H1 (cell line): ENCODE measurements at regions not wholly inside any gene's neighbourhood (a gene's known extent, or its start where the extent isn't known, plus 50 kb on each side); places are given as distances from the start of the nearest gene placed in this dataset.

Source experiments
- CTCF ChIA-PET: fragments of 300-600 bp; sonication (Branson Sonifier 250); formaldehyde crosslinking; loops from one replicate; lab custom pipeline; 2021; ENCODE audit not compliant: partially characterized antibody; lab: Charles Lee
- POLR2A ChIA-PET: fragments of 300-600 bp; sonication (Branson Sonifier 250); formaldehyde crosslinking; loops from one replicate; lab custom pipeline; 2021; ENCODE audit warnings: inconsistent platforms; ENCODE audit not compliant: partially characterized antibody; lab: Charles Lee
- DNase-seq, 2 experiments: peaks; one replicate each; pipeline versions ENCODE4 v3.0.0 to v3.0.0-alpha.2; 2010 to 2022; ENCODE audit warnings: low spot score in 2 of 2, low read depth in 1 of 2, mixed read lengths in 1 of 2
- FAIRE-seq: peaks from 2 replicates; lab custom pipeline; 2011; peaks lifted over from hg19 to GRCh38; lab: Jason Lieb, UNC
- H2AFZ ChIP-seq: 2 replicates; pipeline ENCODE4 v1.8.1; 2012; ENCODE audit warnings: low read length, inconsistent platforms
- H2AK5ac ChIP-seq: 2 replicates; pipeline ENCODE4 v1.6.1; 2013; ENCODE audit warnings: low read depth, low read length
- H2BK120ac ChIP-seq: replicated peaks from 2 replicates; pipeline ENCODE3; 2013; ENCODE audit warnings: low read depth, low read length, inconsistent platforms
- H2BK12ac ChIP-seq: 2 replicates; pipeline ENCODE4 v1.6.1; 2013; ENCODE audit warnings: low read depth, low read length
- H2BK15ac ChIP-seq: 2 replicates; pipeline ENCODE4 v1.6.1; 2013; ENCODE audit warnings: low read length
- H2BK20ac ChIP-seq: 2 replicates; pipeline ENCODE4 v1.6.1; 2013; ENCODE audit warnings: low read length
- H2BK5ac ChIP-seq: 2 replicates; pipeline ENCODE4 v1.6.1; 2013; ENCODE audit warnings: low read depth, low read length
- H3K14ac ChIP-seq: 2 replicates; pipeline ENCODE4 v1.6.1; 2013; ENCODE audit warnings: inconsistent platforms; ENCODE audit not compliant: insufficient read length
- H3K18ac ChIP-seq: 2 replicates; pipeline ENCODE4 v1.6.1; 2013; ENCODE audit warnings: low read length; ENCODE audit errors: extremely low read depth
- H3K23ac ChIP-seq: 2 replicates; pipeline ENCODE4 v1.6.1; 2013; ENCODE audit warnings: inconsistent platforms; ENCODE audit not compliant: insufficient read length
- H3K23me2 ChIP-seq: 2 replicates; pipeline ENCODE4 v1.6.1; 2013; ENCODE audit warnings: low read depth, low read length
- H3K27ac ChIP-seq: 2 replicates; pipeline ENCODE4 v1.6.1; 2011; ENCODE audit warnings: low read depth, low read length, inconsistent platforms
- H3K27me3 ChIP-seq, 4 experiments: replicated peaks in 1 of 4; 1 replicate in 1 of 4; 2 replicates in 3 of 4; pipeline versions ENCODE4 v1.6.1 to v1.8.1; 2011 to 2013; ENCODE audit warnings: low read length in 3 of 4, mild to moderate bottlenecking in 3 of 4, inconsistent platforms in 2 of 4, mixed read lengths in 2 of 4, moderate library complexity in 1 of 4; ENCODE audit not compliant: control insufficient read depth in 3 of 4, insufficient read depth in 3 of 4; ENCODE audit errors: extremely low read depth in 1 of 4
- H3K36me3 ChIP-seq, 4 experiments: 2 replicates each; pipeline versions ENCODE4 v1.6.1 to v1.8.1; 2011 to 2013; ENCODE audit warnings: mild to moderate bottlenecking in 4 of 4, low read length in 3 of 4, moderate library complexity in 2 of 4, control low read depth in 1 of 4, inconsistent platforms in 1 of 4; ENCODE audit not compliant: insufficient read depth in 4 of 4, control insufficient read depth in 2 of 4
- H3K4ac ChIP-seq: replicated peaks from 2 replicates; pipeline ENCODE3; 2013; ENCODE audit warnings: low read length, low read depth, mixed read lengths, inconsistent platforms; ENCODE audit not compliant: insufficient read length
- H3K4me1 ChIP-seq, 4 experiments: replicated peaks in 1 of 4; 1 replicate in 1 of 4; 2 replicates in 3 of 4; pipeline versions ENCODE4 v1.6.1 to v1.8.1; 2011 to 2013; ENCODE audit warnings: low read length in 3 of 4, inconsistent platforms in 2 of 4, mixed read lengths in 1 of 4; ENCODE audit not compliant: insufficient read depth in 4 of 4, control insufficient read depth in 3 of 4
- H3K4me2 ChIP-seq, 2 experiments: 2 replicates each; pipeline versions ENCODE4 v1.6.1 to v1.8.1; 2011 to 2013; ENCODE audit warnings: low read depth in 2 of 2, low read length in 2 of 2, control low read depth in 1 of 2, inconsistent platforms in 1 of 2, mild to moderate bottlenecking in 1 of 2; ENCODE audit not compliant: insufficient read depth in 1 of 2
- H3K4me3 ChIP-seq, 4 experiments: fragments of 200-600, 300-600 bp in 1 of 4; sonication (generic), shearing (Covaris generic), sonication (Bioruptor Twin) in 1 of 4; 2 replicates each; pipeline versions ENCODE4 v1.5.1 to v1.8.1; 2011 to 2016; ENCODE audit warnings: low read length in 4 of 4, low read depth in 3 of 4, control low read depth in 2 of 4, inconsistent platforms in 2 of 4, mild to moderate bottlenecking in 2 of 4, mixed read lengths in 1 of 4, moderate library complexity in 1 of 4; ENCODE audit not compliant: insufficient read depth in 2 of 4; ENCODE audit errors: extremely low read depth in 1 of 4
- H3K56ac ChIP-seq: replicated peaks from 2 replicates; pipeline ENCODE3; 2013; ENCODE audit warnings: low read depth, mild to moderate bottlenecking, mixed read lengths, low read length, inconsistent platforms; ENCODE audit not compliant: insufficient read length
- H3K79me1 ChIP-seq: 2 replicates; pipeline ENCODE4 v1.6.1; 2013; ENCODE audit warnings: low read depth, low read length, control low read depth
- H3K79me2 ChIP-seq, 2 experiments: 2 replicates each; pipeline versions ENCODE4 v1.6.1 to v1.8.1; 2012 to 2013; ENCODE audit warnings: low read length in 2 of 2, mild to moderate bottlenecking in 2 of 2, inconsistent platforms in 1 of 2; ENCODE audit not compliant: insufficient read depth in 2 of 2, control insufficient read depth in 1 of 2
- H3K9ac ChIP-seq, 4 experiments: replicated peaks in 1 of 4; 1 replicate in 1 of 4; 2 replicates in 3 of 4; pipeline versions ENCODE4 v1.6.1 to v1.8.1; 2011 to 2013; ENCODE audit warnings: low read depth in 3 of 4, low read length in 3 of 4, control low read depth in 2 of 4, mild to moderate bottlenecking in 2 of 4, moderate library complexity in 2 of 4, inconsistent platforms in 1 of 4; ENCODE audit errors: extremely low read depth in 1 of 4
- H3K9me3 ChIP-seq, 2 experiments: 2 replicates each; pipeline versions ENCODE4 v1.6.1 to v1.8.1; 2012 to 2013; ENCODE audit warnings: mild to moderate bottlenecking in 2 of 2, moderate library complexity in 2 of 2, control low read depth in 1 of 2, inconsistent platforms in 1 of 2, low read depth in 1 of 2, low read length in 1 of 2, mixed read lengths in 1 of 2; ENCODE audit not compliant: insufficient read depth in 2 of 2
- H4K20me1 ChIP-seq, 2 experiments: replicated peaks in 1 of 2; 2 replicates each; pipeline versions ENCODE3 to v1.8.1; 2011 to 2013; ENCODE audit warnings: inconsistent platforms in 2 of 2, low read length in 2 of 2, mild to moderate bottlenecking in 1 of 2; ENCODE audit not compliant: insufficient read depth in 2 of 2, control insufficient read depth in 1 of 2
- H4K5ac ChIP-seq: 2 replicates; pipeline ENCODE4 v1.6.1; 2013; ENCODE audit warnings: low read length, low read depth, mixed read lengths, inconsistent platforms; ENCODE audit not compliant: insufficient read length
- H4K8ac ChIP-seq: 2 replicates; pipeline ENCODE4 v1.8.0; 2013; ENCODE audit warnings: mild to moderate bottlenecking, moderate library complexity, low read length, inconsistent platforms; ENCODE audit not compliant: insufficient read depth; ENCODE audit errors: extremely low read depth
- H4K91ac ChIP-seq: replicated peaks from 2 replicates; pipeline ENCODE3; 2013; ENCODE audit warnings: low read length, mixed read lengths, inconsistent platforms; ENCODE audit not compliant: insufficient read length
- GTF2F1 ChIP-seq: IDR thresholded peaks from 2 replicates; pipeline ENCODE4 v1.6.1; 2012; ENCODE audit warnings: low read depth, low read length, improper control_type of control experiment, borderline replicate concordance
- HDAC2 ChIP-seq, 2 experiments: fragments of 300-600 bp in 1 of 2; sonication (generic) in 1 of 2; IDR thresholded peaks; 2 replicates each; pipeline ENCODE4 v1.6.1; 2011 to 2012; ENCODE audit warnings: low read depth in 2 of 2, low read length in 2 of 2, mild to moderate bottlenecking in 2 of 2, moderate library complexity in 2 of 2, borderline replicate concordance in 1 of 2, inconsistent platforms in 1 of 2
- USF2 ChIP-seq: IDR thresholded peaks from 2 replicates; pipeline ENCODE4 v1.6.1; 2011; ENCODE audit warnings: low read length, improper control_type of control experiment
- WGBS, 2 experiments: shearing (Covaris generic) in 1 of 2; methylation state at CpG; one replicate each; pipeline versions ENCODE4 v1.1.6 to v1.1.7; 2013 to 2015; ENCODE audit warnings: low lambda C conversion rate in 2 of 2, mixed read lengths in 2 of 2, inconsistent platforms in 1 of 2, low coverage in 1 of 2, missing lambda C conversion rate in 1 of 2; ENCODE audit not compliant: insufficient replicate concordance in 2 of 2, insufficient coverage in 1 of 2, insufficient read length in 1 of 2; ENCODE audit errors: extremely low coverage in 1 of 2, missing lambda C conversion rate in 1 of 2; 5-methylcytosine and 5-hydroxymethylcytosine counted together

- ChIA-PET CTCF (interaction anchor here (1.1 kb wide), 1 partner anchor 273 kb away, joined by 3 read pairs; no protein-coding TSS in a partner anchor), POLR2A (no interaction called here)
- Histone ChIP-seq H2BK15ac (no peak overlapping the region), H3K4me1 (peaks cover 0 to 2% (median 0%) of the 10 kb centered on the region in 4 experiments; a peak in 2 of 7 replicates), H3K79me1 (no peaks in the 10 kb centered on the region), H2BK120ac (no peak overlapping the region), H3K56ac (no peak overlapping the region), H4K20me1 (no peaks in the 10 kb centered on the region), H3K14ac (no peak overlapping the region), H3K23ac (no peak overlapping the region), H2BK12ac (no peak overlapping the region), H2AFZ (no peak overlapping the region), H4K91ac (no peak overlapping the region), H3K27me3 (no peaks in the 10 kb centered on the region), H3K4ac (no peak overlapping the region), H3K36me3 (no peaks in the 10 kb centered on the region), H3K23me2 (no peaks in the 10 kb centered on the region), H3K18ac (no peak overlapping the region), H4K8ac (no peak overlapping the region), H3K79me2 (no peaks in the 10 kb centered on the region), H2BK5ac (no peak overlapping the region), H2AK5ac (no peak overlapping the region), H3K27ac (no peak overlapping the region), H3K4me2 (no peak overlapping the region), H3K4me3 (no peak overlapping the region), H4K5ac (no peak overlapping the region), H3K9me3 (no peaks in the 10 kb centered on the region), H2BK20ac (no peak overlapping the region), H3K9ac (no peak overlapping the region)
- FAIRE-seq (no peak), DNase-seq (no peak)
- 90% methylated on average over 3 of the region's 3 CpGs; no CpG with 5 or more reads in 1 of the 2 experiments for WGBS, 2 experiments
- TF ChIP-seq HDAC2 (IDR thresholded peaks at IDR 0.05; ENCODE audit: borderline replicate concordance in 1 of 2, low read depth in 2 of 2, low read length in 2 of 2): no peak
- no peak for TF ChIP-seq USF2
- TF ChIP-seq GTF2F1: no peak
Measured at GRCh38 chr1:63115527-63115926, 206.8 kb upstream of the FOXD3 start.
